GM12873 (cell line): ENCODE measurements at regions not wholly inside any gene's neighbourhood (a gene's known extent, or its start where the extent isn't known, plus 50 kb on each side); places are given as distances from the start of the nearest gene placed in this dataset.

Source experiments
- CTCF ChIP-seq: IDR thresholded peaks from 2 replicates; pipeline ENCODE4 v1.5.1; 2012; ENCODE audit warnings: low read depth, mild to moderate bottlenecking, moderate library complexity, low read length, control low read depth; ENCODE audit not compliant: insufficient read depth; ENCODE audit errors: missing control alignments

GRCh38 chr20:60960500-60960899 is 291.6 kb upstream of the CDH4 start:
- TF ChIP-seq CTCF, result no peak

GRCh38 chr20:60961551-60961950 is 290.5 kb upstream of the CDH4 start:
- no peak for TF ChIP-seq CTCF

GRCh38 chr20:60962367-60963045 is 289.6 kb upstream of the CDH4 start:
- TF ChIP-seq CTCF, result no peak

- no peak for TF ChIP-seq CTCF
Observed at GRCh38 chr20:60963146-60963545, 288.9 kb upstream of the CDH4 start.

GRCh38 chr20:60964911-60965310 is 287.1 kb upstream of the CDH4 start:
- no peak for TF ChIP-seq CTCF

- TF ChIP-seq CTCF, result no peak
Observed at GRCh38 chr20:60966031-60966430, 286.0 kb upstream of the CDH4 start.

GRCh38 chr20:60966766-60967165 is 285.3 kb upstream of the CDH4 start:
- no peak for TF ChIP-seq CTCF
